NCI-H2227 treated with DMSO at 0.1 percent for 48 hours (cell line): ENCODE measurements at regions not wholly inside any gene's neighbourhood (a gene's known extent, or its start where the extent isn't known, plus 50 kb on each side); places are given as distances from the start of the nearest gene placed in this dataset.

Experiments used
- DNase-seq: peaks from one replicate; lab custom pipeline; 2025; lab: John Stamatoyannopoulos, UW

- DNase-seq = no peak
Measured at GRCh38 chr1:59025898-59026426, 242.1 kb upstream of the JUN start.

- DNase-seq = no peak
Measured at GRCh38 chr1:59026472-59026948, 242.7 kb upstream of the JUN start.

GRCh38 chr1:59027177-59027576, 243.3 kb upstream of the JUN start:
- DNase-seq = no peak

- no peak for DNase-seq
Measured at GRCh38 chr1:59028048-59028447, 244.2 kb upstream of the JUN start.

GRCh38 chr1:59029411-59030167, 245.7 kb upstream of the JUN start:
- DNase-seq = no peak

- DNase-seq = no peak
Measured at GRCh38 chr1:59032228-59032627, 248.4 kb upstream of the JUN start.

GRCh38 chr1:59033761-59034160, 249.9 kb upstream of the JUN start:
- no peak for DNase-seq

- no peak for DNase-seq
Measured at GRCh38 chr1:59034925-59035324, 251.1 kb upstream of the JUN start.

- no peak for DNase-seq
Measured at GRCh38 chr1:59039551-59039950, 255.7 kb upstream of the JUN start.

- no peak for DNase-seq
Measured at GRCh38 chr1:59040486-59040885, 256.4 kb upstream of the FGGY start.

- DNase-seq = no peak
Measured at GRCh38 chr1:59041646-59042277, 255.1 kb upstream of the FGGY start.

GRCh38 chr1:59043796-59044195, 253.1 kb upstream of the FGGY start:
- DNase-seq = no peak

- no peak for DNase-seq
Measured at GRCh38 chr1:59044535-59045121, 252.3 kb upstream of the FGGY start.

GRCh38 chr1:59045137-59045536, 251.8 kb upstream of the FGGY start:
- DNase-seq = no peak

GRCh38 chr1:59045636-59046035, 251.3 kb upstream of the FGGY start:
- no peak for DNase-seq

- DNase-seq = no peak
Measured at GRCh38 chr1:59046134-59046533, 250.8 kb upstream of the FGGY start.

- no peak for DNase-seq
Measured at GRCh38 chr1:59046730-59047157, 250.2 kb upstream of the FGGY start.

GRCh38 chr1:59051007-59051406, 245.9 kb upstream of the FGGY start:
- DNase-seq = no peak

- no peak for DNase-seq
Measured at GRCh38 chr1:59052166-59052590, 244.7 kb upstream of the FGGY start.

GRCh38 chr1:59054172-59054571, 242.7 kb upstream of the FGGY start:
- DNase-seq = no peak

GRCh38 chr1:59055908-59056719, 240.8 kb upstream of the FGGY start:
- DNase-seq = no peak

GRCh38 chr1:59057211-59057694, 239.6 kb upstream of the FGGY start:
- DNase-seq = no peak
